GM10266 (cell line): ENCODE measurements at regions not wholly inside any gene's neighbourhood (a gene's known extent, or its start where the extent isn't known, plus 50 kb on each side); places are given as distances from the start of the nearest gene placed in this dataset.

Experiments used
- DNase-seq: peaks from one replicate; pipeline ENCODE4 v3.0.0; 2012; ENCODE audit errors: extremely low spot score
- TF ChIP-seq, protein P1 (sequence below): IDR thresholded peaks from 2 replicates; pipeline ENCODE4 v1.5.1; 2012; ENCODE audit warnings: mild to moderate bottlenecking, low read depth; ENCODE audit not compliant: control insufficient read depth, insufficient read depth; ENCODE audit errors: missing control alignments

DNA sequence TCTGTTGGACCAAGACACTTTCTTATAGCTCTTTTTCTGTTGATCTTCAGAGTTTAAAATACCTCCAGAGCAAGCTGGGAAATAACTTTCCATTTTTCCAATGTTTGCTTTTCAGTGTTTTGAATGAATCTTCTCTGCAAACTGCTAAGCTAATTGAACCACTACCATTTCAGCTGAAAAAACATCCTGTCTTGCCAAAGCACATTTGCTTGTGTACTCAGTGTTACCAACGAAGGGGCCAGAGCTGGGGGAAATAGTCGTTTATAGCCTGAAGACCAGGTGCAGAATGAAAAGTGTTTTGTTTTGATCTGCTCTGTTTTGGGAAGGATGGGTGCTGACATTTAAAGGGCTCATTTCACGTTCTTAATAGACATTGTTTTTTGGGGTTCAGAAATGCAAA lies 88.4 kb upstream of the CLNK start:
- TF ChIP-seq, protein P1, sequence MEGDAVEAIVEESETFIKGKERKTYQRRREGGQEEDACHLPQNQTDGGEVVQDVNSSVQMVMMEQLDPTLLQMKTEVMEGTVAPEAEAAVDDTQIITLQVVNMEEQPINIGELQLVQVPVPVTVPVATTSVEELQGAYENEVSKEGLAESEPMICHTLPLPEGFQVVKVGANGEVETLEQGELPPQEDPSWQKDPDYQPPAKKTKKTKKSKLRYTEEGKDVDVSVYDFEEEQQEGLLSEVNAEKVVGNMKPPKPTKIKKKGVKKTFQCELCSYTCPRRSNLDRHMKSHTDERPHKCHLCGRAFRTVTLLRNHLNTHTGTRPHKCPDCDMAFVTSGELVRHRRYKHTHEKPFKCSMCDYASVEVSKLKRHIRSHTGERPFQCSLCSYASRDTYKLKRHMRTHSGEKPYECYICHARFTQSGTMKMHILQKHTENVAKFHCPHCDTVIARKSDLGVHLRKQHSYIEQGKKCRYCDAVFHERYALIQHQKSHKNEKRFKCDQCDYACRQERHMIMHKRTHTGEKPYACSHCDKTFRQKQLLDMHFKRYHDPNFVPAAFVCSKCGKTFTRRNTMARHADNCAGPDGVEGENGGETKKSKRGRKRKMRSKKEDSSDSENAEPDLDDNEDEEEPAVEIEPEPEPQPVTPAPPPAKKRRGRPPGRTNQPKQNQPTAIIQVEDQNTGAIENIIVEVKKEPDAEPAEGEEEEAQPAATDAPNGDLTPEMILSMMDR: no peak
- DNase-seq: no peak

DNA sequence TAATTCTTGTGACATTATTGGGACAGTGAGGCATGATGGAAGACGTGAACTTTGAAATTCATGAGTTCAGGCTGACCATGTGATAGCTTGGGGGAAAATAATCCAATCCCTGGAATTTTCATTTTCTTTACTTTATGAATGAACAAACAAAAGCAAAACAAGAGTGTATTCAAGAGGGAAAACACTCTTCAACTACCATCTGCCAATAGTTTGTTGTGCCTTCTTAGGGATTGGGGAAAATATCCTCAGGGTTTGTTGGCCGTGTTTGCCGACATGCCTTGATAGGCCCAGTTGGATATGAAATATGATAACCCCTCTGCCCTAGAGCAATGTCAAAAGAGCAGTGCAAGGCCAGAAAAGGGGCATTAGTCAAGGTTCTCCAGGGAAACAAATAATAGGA lies 80.8 kb upstream of the CLNK start:
- DNase-seq: no peak
- TF ChIP-seq, protein P1: no peak

DNA sequence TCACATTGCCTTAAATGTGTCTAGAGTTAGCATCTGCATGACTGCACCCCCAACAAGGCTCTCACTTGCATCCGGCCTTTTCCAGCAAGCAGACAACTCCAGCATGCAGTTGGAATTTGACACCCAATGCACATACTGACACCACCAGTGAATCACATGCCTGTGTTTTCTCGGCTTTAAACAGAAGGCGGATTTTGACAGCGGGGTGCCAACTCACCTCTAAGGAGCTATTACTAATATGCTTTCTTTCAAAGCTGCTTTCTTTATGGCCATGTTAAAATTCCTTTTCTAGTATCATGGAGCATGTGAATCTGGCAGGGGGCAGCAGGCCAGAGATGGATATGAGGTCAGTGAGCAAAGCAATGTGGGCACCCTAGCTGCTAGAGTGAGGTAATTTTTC lies 78.0 kb upstream of the CLNK start:
- DNase-seq: no peak
- TF ChIP-seq, protein P1: no peak

DNA sequence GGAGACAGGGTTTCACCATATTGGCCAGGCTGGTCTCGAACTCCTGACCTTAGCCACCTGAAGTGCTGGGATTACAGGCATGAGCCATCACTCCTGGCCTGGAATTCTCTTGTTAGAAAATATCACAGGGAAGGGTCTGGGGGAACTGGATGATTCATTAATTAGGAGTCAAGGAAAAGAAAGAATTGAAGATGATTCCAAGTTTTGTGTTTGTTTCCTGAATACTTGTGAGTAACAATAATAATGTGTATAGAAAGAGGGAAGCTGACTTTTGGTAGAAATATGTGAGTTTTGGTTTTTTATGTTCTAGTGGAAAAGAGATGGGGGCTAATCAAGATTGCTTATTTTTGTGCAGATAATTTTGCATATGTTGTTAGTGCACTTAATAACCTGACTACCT lies 77.3 kb upstream of the CLNK start:
- TF ChIP-seq, protein P1: no peak
- DNase-seq: no peak

DNA sequence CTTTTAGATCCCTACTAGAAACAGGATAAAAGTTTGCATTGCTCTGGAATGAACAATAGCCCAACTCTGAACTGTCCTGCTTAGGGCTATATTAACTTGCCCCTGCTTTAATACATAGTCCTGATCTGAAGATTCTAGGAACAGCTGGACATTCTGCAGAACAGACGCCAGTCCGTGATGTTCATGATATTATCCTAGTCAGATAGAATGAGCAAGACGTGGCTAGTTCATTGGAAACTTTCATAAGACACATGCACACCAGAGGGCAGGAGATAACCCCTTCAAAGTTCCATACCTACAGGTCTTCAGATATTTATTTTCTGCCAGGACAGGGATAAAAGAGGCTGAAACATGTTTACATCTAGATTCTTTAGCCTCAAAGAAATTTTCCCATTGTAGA lies 75.5 kb upstream of the CLNK start:
- TF ChIP-seq, protein P1: no peak
- no peak for DNase-seq

DNA sequence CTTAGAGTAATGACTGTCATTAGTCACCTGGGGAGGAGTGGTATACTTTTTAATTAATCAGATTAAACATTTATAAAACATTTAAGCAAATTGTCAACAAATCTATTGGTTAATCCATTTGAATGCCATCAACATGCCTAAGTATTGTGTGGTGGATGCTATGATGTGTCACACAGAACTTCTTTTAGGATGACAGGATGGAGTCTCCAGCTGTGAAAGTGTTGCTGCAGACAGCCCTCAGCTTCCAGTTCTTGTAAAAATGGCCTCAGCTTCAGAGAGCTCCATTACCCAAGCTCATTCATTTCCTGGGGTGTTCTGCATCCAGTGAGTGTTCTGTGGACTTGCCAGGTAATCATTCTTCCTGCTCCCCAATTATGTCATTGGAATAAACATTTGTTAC lies 74.3 kb upstream of the CLNK start:
- no peak for DNase-seq
- TF ChIP-seq, protein P1: no peak

DNA sequence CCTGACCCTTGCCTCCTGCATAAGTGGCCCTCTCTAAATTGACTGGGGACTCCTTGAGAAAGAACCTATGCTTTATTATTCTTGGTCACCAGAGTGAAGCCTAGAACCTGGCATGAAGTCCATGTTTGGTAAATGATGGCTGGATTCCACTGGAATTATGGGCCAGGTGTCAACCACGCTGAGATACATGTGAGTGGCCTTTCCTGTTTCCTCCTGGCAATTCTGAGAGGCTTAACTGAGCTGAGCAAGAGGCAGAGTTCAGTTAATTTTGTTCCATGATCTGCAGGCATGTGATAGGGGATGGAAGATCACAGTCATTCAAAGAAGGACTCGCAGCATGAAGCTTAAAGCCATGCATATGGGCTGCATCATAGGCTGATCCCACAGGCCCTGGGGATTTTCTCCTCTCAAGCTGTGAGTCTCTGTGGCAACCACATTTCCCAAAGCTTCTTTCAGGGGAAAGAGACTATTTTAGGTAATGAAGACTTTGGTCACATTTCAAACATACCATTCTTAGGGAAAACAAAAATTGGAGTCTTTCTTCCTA lies 69.4 kb upstream of the CLNK start:
- TF ChIP-seq, protein P1: no peak
- no peak for DNase-seq
